HG02852 (cell line): ENCODE measurements at regions not wholly inside any gene's neighbourhood (a gene's known extent, or its start where the extent isn't known, plus 50 kb on each side); places are given as distances from the start of the nearest gene placed in this dataset.

Experiments
- ATAC-seq: cut with Tn5 transposase; IDR thresholded peaks from one replicate; pipeline ENCODE4 v1.9.1; 2021; ENCODE audit warnings: mild to moderate bottlenecking, moderate library complexity; ENCODE audit not compliant: unreplicated experiment

DNA sequence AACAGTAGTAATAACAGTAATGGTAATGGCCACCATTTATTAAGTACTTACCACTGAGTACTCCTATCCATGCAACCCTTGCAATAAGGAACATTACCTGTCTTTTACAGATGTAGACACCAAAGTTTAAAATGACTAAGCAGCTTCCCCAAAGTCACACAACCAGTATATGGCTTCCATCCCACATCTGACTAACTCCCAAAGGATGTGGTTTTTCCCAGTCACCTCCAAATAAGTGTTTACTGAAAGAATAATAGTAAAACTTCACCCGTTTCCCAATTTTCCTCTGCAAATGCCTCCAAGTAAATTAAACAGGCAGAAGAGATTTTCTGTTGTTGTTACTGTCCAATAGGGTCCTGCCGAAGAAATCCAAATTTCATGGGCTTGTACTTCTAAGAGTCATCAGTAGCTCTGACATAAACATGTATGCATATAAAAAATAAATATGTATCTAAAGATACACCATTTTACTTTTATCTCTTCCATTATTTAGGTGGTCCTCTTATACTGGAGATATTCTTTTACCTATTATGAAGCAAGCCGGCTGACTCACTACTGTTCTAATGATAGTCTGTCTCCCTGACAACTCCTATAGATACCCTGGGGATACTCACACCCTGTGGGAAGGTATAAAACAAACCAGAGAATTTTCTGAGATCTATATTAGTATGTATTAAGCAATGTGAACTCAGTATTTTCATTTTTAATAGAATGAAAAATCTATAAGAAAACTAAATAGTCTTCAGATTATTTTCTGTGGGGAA lies 77.9 kb upstream of the ID4 start:
- ATAC-seq, result no peak

DNA sequence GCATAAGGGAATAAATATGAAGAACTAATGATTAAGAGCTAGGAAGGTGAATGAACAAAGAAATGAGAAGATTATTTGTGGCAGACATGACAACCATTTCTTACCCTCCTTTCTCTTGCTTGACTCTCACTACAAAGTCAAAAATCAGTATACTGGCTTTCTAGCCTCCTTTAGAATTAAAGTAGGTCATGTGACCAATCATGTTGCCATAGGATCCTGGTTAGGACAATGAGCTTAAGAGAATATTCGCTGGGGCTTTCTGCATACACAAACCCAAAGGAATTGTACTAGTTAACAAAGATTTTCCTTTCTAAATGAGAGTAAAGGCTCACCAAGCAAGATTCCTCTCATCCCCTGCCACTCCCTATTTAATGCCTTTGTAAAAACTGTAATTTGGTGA lies 76.0 kb upstream of the ID4 start:
- no peak for ATAC-seq

DNA sequence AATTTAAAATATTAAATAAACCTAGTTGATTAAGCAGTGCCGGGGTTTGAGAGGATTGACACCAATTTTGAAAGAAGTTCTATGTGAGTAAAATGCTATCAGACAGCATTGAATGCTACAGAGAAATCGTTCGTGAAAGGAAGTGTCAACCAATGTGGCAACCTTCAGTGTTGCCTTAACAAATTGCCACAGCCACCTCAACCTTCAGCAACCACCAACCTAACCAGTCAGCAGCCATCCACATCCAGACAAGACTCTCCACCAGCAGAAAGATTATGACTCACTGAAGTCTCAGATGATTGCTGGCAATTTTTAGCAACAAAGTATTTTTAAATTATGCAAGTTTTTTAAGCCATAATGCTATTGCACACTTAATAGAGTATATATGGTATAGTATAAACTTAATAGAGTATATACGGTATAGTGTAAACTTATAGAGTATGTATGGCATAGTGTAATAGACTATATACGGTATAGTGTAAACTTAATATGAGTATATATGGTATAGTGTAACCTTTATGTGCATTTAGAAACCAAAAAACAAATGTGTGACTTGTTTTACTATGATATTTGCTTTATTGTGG lies 65.3 kb upstream of the ID4 start:
- no peak for ATAC-seq

DNA sequence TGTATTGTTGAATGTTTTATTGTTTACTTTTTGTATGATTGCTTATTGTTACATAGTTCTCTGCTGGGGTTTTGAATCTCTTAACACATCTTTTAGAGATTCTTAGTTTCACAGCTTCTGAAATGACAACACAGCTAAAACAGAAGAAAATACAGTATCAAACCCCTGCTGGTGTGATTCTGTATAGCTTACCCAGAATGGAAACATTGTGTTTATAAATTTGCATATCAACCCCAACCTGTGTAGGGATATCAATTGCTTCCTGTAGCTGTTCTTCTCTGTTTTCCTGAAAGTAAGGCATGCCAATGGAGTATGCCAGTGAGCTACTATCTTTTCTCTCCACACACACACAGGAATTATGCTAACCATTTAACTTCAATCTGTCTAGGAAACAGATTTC lies 64.3 kb upstream of the ID4 start:
- no peak for ATAC-seq

DNA sequence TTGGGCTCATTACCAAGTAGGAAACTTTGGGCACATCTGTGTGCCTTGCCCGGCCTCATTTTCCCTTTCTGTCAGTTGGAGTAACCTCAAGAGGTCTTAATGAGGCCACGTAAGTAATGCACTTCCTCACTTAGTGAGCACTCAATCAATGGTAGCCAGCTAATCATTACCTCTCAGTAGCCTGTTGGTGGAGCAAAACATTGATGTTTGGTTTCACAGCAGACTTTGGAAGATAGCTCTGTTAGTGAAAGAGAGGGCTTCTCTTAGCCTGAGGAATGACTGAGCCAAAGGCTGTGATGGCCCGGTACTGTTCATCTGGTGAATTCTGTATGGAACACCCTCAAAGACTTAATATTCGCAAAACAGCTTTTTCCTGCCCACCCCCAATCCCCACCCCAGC lies 55.9 kb upstream of the ID4 start:
- no peak for ATAC-seq

DNA sequence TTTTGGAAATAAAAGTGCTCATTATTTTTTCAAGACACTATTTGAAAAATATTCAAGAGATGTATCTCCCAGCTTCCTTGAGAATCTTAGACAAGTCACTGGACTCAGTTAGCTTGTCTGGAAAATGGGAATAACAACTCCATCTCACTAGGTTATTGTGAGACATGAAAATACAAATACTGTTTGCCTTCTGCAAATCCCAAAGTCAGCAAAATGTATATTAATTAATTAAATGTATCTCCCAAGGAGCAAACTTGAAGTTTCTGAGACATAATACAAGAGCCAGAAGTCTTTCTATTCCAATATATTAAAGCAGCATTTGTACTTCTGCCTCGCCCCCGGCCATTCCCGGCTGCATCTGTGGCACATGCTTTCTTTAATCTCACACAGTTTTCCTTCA lies 54.6 kb upstream of the ID4 start:
- no peak for ATAC-seq
